Panc1 (cell line): ENCODE measurements at regions not wholly inside any gene's neighbourhood (a gene's known extent, or its start where the extent isn't known, plus 50 kb on each side); places are given as distances from the start of the nearest gene placed in this dataset.

ENCODE experiments used
- ATAC-seq: fragments of 200-7000 bp; cut with Tn5 transposase; 2 replicates; pipeline ENCODE4 v1.9.1; 2020; ENCODE audit warnings: mild to moderate bottlenecking, moderate library complexity
- BruUV-seq: library from RNA; stranded (reverse); fragments of 400-500 nt; replicated peaks from 2 replicates; lab custom pipeline; 2021; lab: Mats Ljungman, UMichigan
- CTCF ChIA-PET: fragments of 300-600 bp; sonication (Branson Sonifier 250); formaldehyde crosslinking; loops from one replicate; lab custom pipeline; 2022; ENCODE audit warnings: antibody characterized with exemption; lab: Charles Lee
- POLR2A ChIA-PET: fragments of 300-600 bp; sonication (Branson Sonifier 250); formaldehyde crosslinking; loops from one replicate; lab custom pipeline; 2022; ENCODE audit warnings: antibody characterized with exemption; lab: Charles Lee
- DNase-seq: peaks from one replicate; pipeline ENCODE4 v3.0.0-alpha.2; 2010; ENCODE audit warnings: low read depth, low spot score
- H3K27ac ChIP-seq: 2 replicates; pipeline ENCODE4 v1.5.1; 2011; ENCODE audit warnings: mild to moderate bottlenecking, low read length, inconsistent platforms
- H3K27me3 ChIP-seq: fragments of 200-500 bp; sonication (Bioruptor generic); 2 replicates; pipeline ENCODE4 v1.6.0; 2014; ENCODE audit warnings: low read length, inconsistent platforms; ENCODE audit not compliant: control insufficient read depth, insufficient read depth
- H3K36me3 ChIP-seq: fragments of 200-500 bp; sonication (Bioruptor generic); 2 replicates; pipeline ENCODE4 v1.5.1; 2014; ENCODE audit warnings: inconsistent platforms, mild to moderate bottlenecking, low read length, moderate library complexity; ENCODE audit not compliant: control insufficient read depth, insufficient read depth
- H3K4me1 ChIP-seq: 2 replicates; pipeline ENCODE4 v1.5.1; 2011; ENCODE audit warnings: inconsistent platforms, mild to moderate bottlenecking, low read length, moderate library complexity; ENCODE audit not compliant: control insufficient read depth, insufficient read depth
- H3K4me3 ChIP-seq, 2 experiments: 2 replicates each; pipeline ENCODE4 v1.5.1; 2011 to 2012; ENCODE audit warnings: low read depth in 2 of 2, low read length in 2 of 2, mild to moderate bottlenecking in 2 of 2, inconsistent platforms in 1 of 2, moderate library complexity in 1 of 2
- H3K9me3 ChIP-seq: fragments of 200-500 bp; sonication (Bioruptor generic); 2 replicates; pipeline ENCODE4 v1.5.1; 2014; ENCODE audit warnings: low read depth, mild to moderate bottlenecking, inconsistent platforms, low read length, moderate library complexity; ENCODE audit not compliant: control insufficient read depth, insufficient read depth
- POLR2AphosphoS5 ChIP-seq: IDR thresholded peaks from 2 replicates; pipeline ENCODE4 v1.6.1; 2012; ENCODE audit warnings: mild to moderate bottlenecking, low read depth, low read length, moderate library complexity
- SIN3A ChIP-seq: IDR thresholded peaks from 2 replicates; pipeline ENCODE4 v1.6.1; 2012; ENCODE audit warnings: low read depth, mild to moderate bottlenecking, low read length, moderate library complexity, borderline replicate concordance; ENCODE audit not compliant: insufficient read depth
- TCF7L2 ChIP-seq: IDR thresholded peaks from 2 replicates; pipeline ENCODE4 v1.6.1; 2011; ENCODE audit warnings: mild to moderate bottlenecking, low read depth, low read length, inconsistent platforms
- in situ Hi-C: cut with HindIII; loops from 2 replicates; pipeline ENCODE4 v1.10.0; 2016; ENCODE audit warnings: low sequenced_read_pairs, low pct_unique_long_range_greater_than_20kb
- intact Hi-C: fragments of 100-400 bp; cut with micrococcal nuclease; formaldehyde crosslinking; loops from one replicate; pipeline ENCODE4 v1.10.0; 2022; ENCODE audit not compliant: unreplicated experiment
- TF ChIP-seq, protein P1 (sequence below), 2 experiments: IDR thresholded peaks; 2 replicates each; pipeline ENCODE4 v1.6.1; 2011 to 2012; ENCODE audit warnings: low read depth in 2 of 2, control low read depth in 1 of 2, low read length in 1 of 2, mild to moderate bottlenecking in 1 of 2, moderate library complexity in 1 of 2; ENCODE audit not compliant: insufficient read depth in 1 of 2
- TF ChIP-seq, protein P2 (sequence below): fragments of 450-650 bp; IDR thresholded peaks from 2 replicates; pipeline ENCODE4 v1.5.1; 2017; ENCODE audit warnings: mild to moderate bottlenecking

DNA sequence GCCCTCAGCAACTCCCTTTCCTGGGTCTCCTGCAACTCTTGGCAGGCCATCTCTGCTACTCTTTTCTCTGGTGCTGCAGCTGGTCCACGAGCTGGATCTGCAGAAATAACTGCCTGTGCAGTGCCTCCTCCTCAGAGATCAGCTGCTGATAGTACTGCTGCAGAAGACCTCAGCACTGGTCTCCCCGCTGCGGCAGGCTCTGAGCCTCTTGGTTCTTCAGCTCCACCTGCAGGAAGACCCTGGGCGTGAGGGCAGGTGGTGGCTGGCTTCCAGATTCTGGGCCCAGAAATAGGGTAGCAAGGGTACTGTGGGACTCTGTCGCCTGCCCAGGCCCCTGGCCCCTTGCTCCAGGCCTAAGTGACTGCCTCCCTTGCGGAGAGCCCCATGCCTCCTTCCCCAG is 79.7 kb upstream of the C2CD4B start:
- in situ Hi-C loops = no loop called here

DNA sequence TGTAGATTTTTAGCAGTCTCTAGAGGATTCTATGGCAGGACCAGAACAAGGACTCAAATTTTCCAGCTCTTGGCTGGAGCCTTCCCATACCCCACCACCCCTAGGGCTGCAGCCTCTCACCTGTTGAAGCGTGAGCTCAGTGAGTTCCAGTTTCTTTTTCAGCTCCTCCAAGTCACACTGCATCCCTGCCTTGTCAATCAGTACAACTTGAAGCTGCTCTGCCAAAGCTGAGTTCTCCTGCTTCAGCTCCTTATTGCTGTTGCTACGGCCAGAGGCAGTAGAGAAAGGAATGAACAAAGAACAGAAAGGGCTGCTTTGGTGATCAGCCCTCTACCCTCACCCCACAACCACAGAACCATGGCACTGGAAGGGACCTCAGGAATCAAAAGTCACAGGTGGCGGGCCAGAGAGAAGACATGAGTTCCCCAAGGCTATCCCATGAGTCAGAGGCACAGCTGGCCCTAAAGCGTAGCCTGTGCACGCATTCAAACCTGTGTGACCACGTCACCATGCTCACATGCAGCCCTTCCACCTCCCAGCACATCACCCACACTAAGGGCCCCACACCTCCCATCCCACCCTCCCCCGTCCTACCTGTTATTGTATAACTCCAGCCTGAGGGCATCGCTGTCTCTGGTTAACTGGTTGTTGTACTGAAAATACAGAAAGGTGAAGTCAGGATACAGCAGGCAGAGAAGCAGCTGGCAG is 83.3 kb upstream of the C2CD4B start:
- H3K27ac ChIP-seq = no peak overlapping the region
- H3K36me3 ChIP-seq = no peaks in the 10 kb centered on the region
- no TSS peak for BruUV-seq
- POLR2A ChIA-PET = interaction anchor here (0.5 kb wide), 1 partner anchor 69 kb away, joined by 3 read pairs; no protein-coding TSS in a partner anchor
- H3K27me3 ChIP-seq = no peaks in the 10 kb centered on the region; the same call in 1 of the 2 replicates
- CTCF ChIA-PET = no interaction called here
- H3K4me1 ChIP-seq = no peaks in the 10 kb centered on the region; the same call in 1 of the 2 replicates
- no peak overlapping the region for H3K4me3 ChIP-seq
- TF ChIP-seq, protein P1, sequence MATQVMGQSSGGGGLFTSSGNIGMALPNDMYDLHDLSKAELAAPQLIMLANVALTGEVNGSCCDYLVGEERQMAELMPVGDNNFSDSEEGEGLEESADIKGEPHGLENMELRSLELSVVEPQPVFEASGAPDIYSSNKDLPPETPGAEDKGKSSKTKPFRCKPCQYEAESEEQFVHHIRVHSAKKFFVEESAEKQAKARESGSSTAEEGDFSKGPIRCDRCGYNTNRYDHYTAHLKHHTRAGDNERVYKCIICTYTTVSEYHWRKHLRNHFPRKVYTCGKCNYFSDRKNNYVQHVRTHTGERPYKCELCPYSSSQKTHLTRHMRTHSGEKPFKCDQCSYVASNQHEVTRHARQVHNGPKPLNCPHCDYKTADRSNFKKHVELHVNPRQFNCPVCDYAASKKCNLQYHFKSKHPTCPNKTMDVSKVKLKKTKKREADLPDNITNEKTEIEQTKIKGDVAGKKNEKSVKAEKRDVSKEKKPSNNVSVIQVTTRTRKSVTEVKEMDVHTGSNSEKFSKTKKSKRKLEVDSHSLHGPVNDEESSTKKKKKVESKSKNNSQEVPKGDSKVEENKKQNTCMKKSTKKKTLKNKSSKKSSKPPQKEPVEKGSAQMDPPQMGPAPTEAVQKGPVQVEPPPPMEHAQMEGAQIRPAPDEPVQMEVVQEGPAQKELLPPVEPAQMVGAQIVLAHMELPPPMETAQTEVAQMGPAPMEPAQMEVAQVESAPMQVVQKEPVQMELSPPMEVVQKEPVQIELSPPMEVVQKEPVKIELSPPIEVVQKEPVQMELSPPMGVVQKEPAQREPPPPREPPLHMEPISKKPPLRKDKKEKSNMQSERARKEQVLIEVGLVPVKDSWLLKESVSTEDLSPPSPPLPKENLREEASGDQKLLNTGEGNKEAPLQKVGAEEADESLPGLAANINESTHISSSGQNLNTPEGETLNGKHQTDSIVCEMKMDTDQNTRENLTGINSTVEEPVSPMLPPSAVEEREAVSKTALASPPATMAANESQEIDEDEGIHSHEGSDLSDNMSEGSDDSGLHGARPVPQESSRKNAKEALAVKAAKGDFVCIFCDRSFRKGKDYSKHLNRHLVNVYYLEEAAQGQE (IDR thresholded peaks at IDR 0.05; ENCODE audit: insufficient read depth in 1 of 2, low read depth in 2 of 2, low read length in 1 of 2) = no peak
- TF ChIP-seq, protein P2, sequence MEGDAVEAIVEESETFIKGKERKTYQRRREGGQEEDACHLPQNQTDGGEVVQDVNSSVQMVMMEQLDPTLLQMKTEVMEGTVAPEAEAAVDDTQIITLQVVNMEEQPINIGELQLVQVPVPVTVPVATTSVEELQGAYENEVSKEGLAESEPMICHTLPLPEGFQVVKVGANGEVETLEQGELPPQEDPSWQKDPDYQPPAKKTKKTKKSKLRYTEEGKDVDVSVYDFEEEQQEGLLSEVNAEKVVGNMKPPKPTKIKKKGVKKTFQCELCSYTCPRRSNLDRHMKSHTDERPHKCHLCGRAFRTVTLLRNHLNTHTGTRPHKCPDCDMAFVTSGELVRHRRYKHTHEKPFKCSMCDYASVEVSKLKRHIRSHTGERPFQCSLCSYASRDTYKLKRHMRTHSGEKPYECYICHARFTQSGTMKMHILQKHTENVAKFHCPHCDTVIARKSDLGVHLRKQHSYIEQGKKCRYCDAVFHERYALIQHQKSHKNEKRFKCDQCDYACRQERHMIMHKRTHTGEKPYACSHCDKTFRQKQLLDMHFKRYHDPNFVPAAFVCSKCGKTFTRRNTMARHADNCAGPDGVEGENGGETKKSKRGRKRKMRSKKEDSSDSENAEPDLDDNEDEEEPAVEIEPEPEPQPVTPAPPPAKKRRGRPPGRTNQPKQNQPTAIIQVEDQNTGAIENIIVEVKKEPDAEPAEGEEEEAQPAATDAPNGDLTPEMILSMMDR = no peak
- TF ChIP-seq TCF7L2 (no peak), POLR2AphosphoS5 (no peak), SIN3A (no peak)
- in situ Hi-C loops (no loop called here), intact Hi-C loops (no loop called here)
- no peaks in the 10 kb centered on the region for H3K9me3 ChIP-seq
- DNase-seq (no peak), ATAC-seq (no peak)

More for the DNA sequence above, 79.7 kb upstream of the C2CD4B start:
- CTCF ChIA-PET = no interaction called here
- Histone ChIP-seq H3K27ac (no peak overlapping the region), H3K27me3 (no peaks in the 10 kb centered on the region; the same call in 1 of the 2 replicates), H3K9me3 (no peaks in the 10 kb centered on the region), H3K4me1 (no peaks in the 10 kb centered on the region), H3K4me3 (no peak overlapping the region), H3K36me3 (no peaks in the 10 kb centered on the region)
- POLR2A ChIA-PET = no interaction called here
- ATAC-seq (no peak), DNase-seq (no peak)
- no TSS peak for BruUV-seq
- intact Hi-C loops = no loop called here
- TF ChIP-seq, protein P1 (IDR thresholded peaks at IDR 0.05; ENCODE audit: insufficient read depth in 1 of 2, low read depth in 2 of 2, low read length in 1 of 2) = no peak
- TF ChIP-seq SIN3A = no peak
- TF ChIP-seq POLR2AphosphoS5 = no peak
- no peak for TF ChIP-seq TCF7L2
- TF ChIP-seq, protein P2 = no peak
